ENCODE measurements at regions not wholly inside any gene's neighbourhood (a gene's known extent, or its start where the extent isn't known, plus 50 kb on each side); places are given as distances from the start of the nearest gene placed in this dataset.

- Histone ChIP-seq H3K9me3 (no peaks in the 10 kb centered on the region), H3K4me3 (no peak overlapping the region), H3K36me3 (no peaks in the 10 kb centered on the region), H3K27me3 (no peaks in the 10 kb centered on the region), H3K4me1 (no peaks in the 10 kb centered on the region), H3K27ac (no peak overlapping the region)
- intact Hi-C loops (cut with DNase I; ENCODE audit: low total_unique reads): loop anchor here (5.0 kb wide), 1 partner anchor 415 kb away; no protein-coding TSS in a partner anchor
- no peak for TF ChIP-seq CTCF (IDR thresholded peaks at IDR 0.05)
- TF ChIP-seq POLR2AphosphoS5 (IDR thresholded peaks at IDR 0.05): no peak
- TF ChIP-seq POLR2A (IDR thresholded peaks at IDR 0.05): no peak
- no peak for DNase-seq (ENCODE audit: low spot score in 2 of 2)
Observed at GRCh38 chr1:81437213-81437612, 363.5 kb upstream of the ADGRL2 start.

- no peak for TF ChIP-seq POLR2AphosphoS5 (IDR thresholded peaks at IDR 0.05)
- TF ChIP-seq CTCF (IDR thresholded peaks at IDR 0.05): no peak
- TF ChIP-seq POLR2A (IDR thresholded peaks at IDR 0.05): no peak
- H3K27ac ChIP-seq: no peak overlapping the region
- intact Hi-C loops (cut with DNase I; ENCODE audit: low total_unique reads): loop anchor here (5.0 kb wide), 1 partner anchor 417 kb away; no protein-coding TSS in a partner anchor
- H3K9me3 ChIP-seq: no peaks in the 10 kb centered on the region
- no peaks in the 10 kb centered on the region for H3K27me3 ChIP-seq
- H3K36me3 ChIP-seq: no peaks in the 10 kb centered on the region
- H3K4me1 ChIP-seq: no peaks in the 10 kb centered on the region
- DNase-seq (ENCODE audit: low spot score in 2 of 2): no peak
- H3K4me3 ChIP-seq: no peak overlapping the region
Observed at GRCh38 chr1:81435175-81435574, 365.6 kb upstream of the ADGRL2 start.

DNA sequence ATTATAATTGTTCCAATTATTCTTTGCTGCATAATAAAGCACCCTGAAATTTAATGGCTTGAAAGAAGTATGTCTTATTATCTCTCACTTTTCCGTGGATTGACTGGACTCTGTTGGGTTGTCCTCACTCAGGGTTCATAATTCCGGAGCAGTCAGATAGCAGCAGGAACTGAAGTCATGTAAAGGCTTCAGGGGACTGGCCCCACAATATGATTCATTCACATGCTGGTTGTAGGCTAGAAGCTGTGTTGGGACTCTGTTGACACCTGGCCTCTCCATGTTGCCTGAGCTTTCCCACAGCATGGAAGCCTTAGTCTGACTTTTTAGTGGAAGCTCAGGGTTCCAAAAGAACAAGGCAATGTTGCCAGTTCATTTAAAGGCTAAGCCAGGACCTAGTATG is 367.1 kb upstream of the ADGRL2 start:
- Histone ChIP-seq H3K9me3 (no peaks in the 10 kb centered on the region), H3K36me3 (no peaks in the 10 kb centered on the region), H3K27ac (no peak overlapping the region), H3K4me1 (no peaks in the 10 kb centered on the region), H3K4me3 (no peak overlapping the region), H3K27me3 (no peaks in the 10 kb centered on the region)
- TF ChIP-seq POLR2AphosphoS5 (IDR thresholded peaks at IDR 0.05) (no peak), POLR2A (IDR thresholded peaks at IDR 0.05) (no peak), CTCF (IDR thresholded peaks at IDR 0.05) (no peak)
- intact Hi-C loops (cut with DNase I; ENCODE audit: low total_unique reads): no loop called here
- no peak for DNase-seq (ENCODE audit: low spot score in 2 of 2)

GRCh38 chr1:81432654-81433109 is 368.1 kb upstream of the ADGRL2 start:
- no peak for DNase-seq (ENCODE audit: low spot score in 2 of 2)
- intact Hi-C loops (cut with DNase I; ENCODE audit: low total_unique reads): no loop called here
- no peaks in the 10 kb centered on the region for H3K9me3 ChIP-seq
- TF ChIP-seq POLR2AphosphoS5 (IDR thresholded peaks at IDR 0.05): no peak
- no peaks in the 10 kb centered on the region for H3K36me3 ChIP-seq
- H3K27ac ChIP-seq: no peak overlapping the region
- no peaks in the 10 kb centered on the region for H3K4me1 ChIP-seq
- H3K27me3 ChIP-seq: no peaks in the 10 kb centered on the region
- H3K4me3 ChIP-seq: no peak overlapping the region

DNA sequence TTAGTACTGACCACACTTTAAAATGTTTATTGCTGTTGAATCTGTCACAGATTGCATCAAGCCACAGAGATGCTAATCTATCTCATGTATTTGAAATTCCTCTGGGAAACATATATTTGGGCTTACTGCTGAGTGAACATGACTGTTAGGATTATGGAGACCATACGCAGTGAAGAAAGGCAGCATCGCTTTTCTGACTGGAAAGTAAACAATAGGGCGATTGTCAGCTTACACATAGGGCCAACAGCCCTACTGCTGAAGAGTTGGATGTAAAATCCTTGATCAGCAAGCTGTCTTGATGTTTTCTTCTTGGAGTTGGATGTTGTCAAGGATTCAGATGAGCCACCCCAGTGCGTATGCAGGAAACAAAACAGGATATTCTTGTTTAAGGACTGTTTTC is 368.7 kb upstream of the ADGRL2 start:
- intact Hi-C loops (cut with DNase I; ENCODE audit: low total_unique reads): no loop called here
- no peak overlapping the region for H3K27ac ChIP-seq
- no peaks in the 10 kb centered on the region for H3K9me3 ChIP-seq
- TF ChIP-seq POLR2AphosphoS5 (IDR thresholded peaks at IDR 0.05) (no peak), CTCF (IDR thresholded peaks at IDR 0.05) (no peak), POLR2A (IDR thresholded peaks at IDR 0.05) (no peak)
- no peak overlapping the region for H3K4me3 ChIP-seq
- H3K4me1 ChIP-seq: no peaks in the 10 kb centered on the region
- H3K27me3 ChIP-seq: no peaks in the 10 kb centered on the region
- no peaks in the 10 kb centered on the region for H3K36me3 ChIP-seq
- DNase-seq (ENCODE audit: low spot score in 2 of 2): no peak

DNA sequence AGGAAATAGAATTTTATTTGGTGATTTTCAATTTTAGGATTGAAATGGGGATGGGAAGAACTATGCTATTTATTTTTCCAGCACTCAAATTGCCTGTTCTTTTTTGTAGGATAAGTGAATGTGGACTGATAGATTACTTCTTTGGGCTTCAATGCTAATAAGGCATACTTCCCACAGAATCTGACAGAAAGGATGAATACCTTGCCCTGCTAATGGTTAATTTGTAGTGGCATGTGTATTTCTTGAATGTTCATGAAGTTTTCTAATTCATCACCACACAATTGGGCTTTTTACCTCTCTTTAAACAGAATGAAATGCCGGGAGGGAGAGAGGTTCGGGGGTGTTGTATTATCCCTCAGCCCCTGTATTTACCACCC is 369.1 kb upstream of the ADGRL2 start:
- H3K4me1 ChIP-seq: no peaks in the 10 kb centered on the region
- TF ChIP-seq POLR2AphosphoS5 (IDR thresholded peaks at IDR 0.05): no peak
- no peak for TF ChIP-seq CTCF (IDR thresholded peaks at IDR 0.05)
- TF ChIP-seq POLR2A (IDR thresholded peaks at IDR 0.05): no peak
- DNase-seq (ENCODE audit: low spot score in 2 of 2): no peak
- H3K4me3 ChIP-seq: no peak overlapping the region
- no peaks in the 10 kb centered on the region for H3K36me3 ChIP-seq
- intact Hi-C loops (cut with DNase I; ENCODE audit: low total_unique reads): no loop called here
- no peaks in the 10 kb centered on the region for H3K9me3 ChIP-seq
- H3K27me3 ChIP-seq: no peaks in the 10 kb centered on the region
- H3K27ac ChIP-seq: no peak overlapping the region

All from breast epithelium (tissue), 4 donors.